BE2C (cell line): ENCODE measurements at regions not wholly inside any gene's neighbourhood (a gene's known extent, or its start where the extent isn't known, plus 50 kb on each side); places are given as distances from the start of the nearest gene placed in this dataset.

ENCODE experiments used
- DNase-seq: peaks from one replicate; pipeline ENCODE4 v3.0.0-alpha.2; 2020
- H3K27me3 ChIP-seq: fragments of 250-450 bp; sonication (Bioruptor Pico); 2 replicates; pipeline ENCODE4 v1.5.1; 2020; ENCODE audit warnings: mild to moderate bottlenecking
- H3K36me3 ChIP-seq: fragments of 250-450 bp; sonication (Bioruptor Pico); 2 replicates; pipeline ENCODE4 v1.5.1; 2020; ENCODE audit warnings: mild to moderate bottlenecking
- H3K4me1 ChIP-seq: fragments of 250-450 bp; sonication (Bioruptor Pico); 2 replicates; pipeline ENCODE4 v1.5.1; 2020
- H3K4me3 ChIP-seq: 2 replicates; pipeline ENCODE4 v1.5.1; 2011; ENCODE audit warnings: low read depth, low read length
- H3K9me3 ChIP-seq: fragments of 250-450 bp; sonication (Bioruptor Pico); 2 replicates; pipeline ENCODE4 v1.5.1; 2020
- TF ChIP-seq, protein P1 (sequence below): IDR thresholded peaks from 2 replicates; pipeline ENCODE4 v1.5.1; 2012; ENCODE audit warnings: mild to moderate bottlenecking, low read depth, low read length

GRCh38 chr18:41790687-41791086 is 164.3 kb upstream of the PIK3C3 start:
- TF ChIP-seq, protein P1, sequence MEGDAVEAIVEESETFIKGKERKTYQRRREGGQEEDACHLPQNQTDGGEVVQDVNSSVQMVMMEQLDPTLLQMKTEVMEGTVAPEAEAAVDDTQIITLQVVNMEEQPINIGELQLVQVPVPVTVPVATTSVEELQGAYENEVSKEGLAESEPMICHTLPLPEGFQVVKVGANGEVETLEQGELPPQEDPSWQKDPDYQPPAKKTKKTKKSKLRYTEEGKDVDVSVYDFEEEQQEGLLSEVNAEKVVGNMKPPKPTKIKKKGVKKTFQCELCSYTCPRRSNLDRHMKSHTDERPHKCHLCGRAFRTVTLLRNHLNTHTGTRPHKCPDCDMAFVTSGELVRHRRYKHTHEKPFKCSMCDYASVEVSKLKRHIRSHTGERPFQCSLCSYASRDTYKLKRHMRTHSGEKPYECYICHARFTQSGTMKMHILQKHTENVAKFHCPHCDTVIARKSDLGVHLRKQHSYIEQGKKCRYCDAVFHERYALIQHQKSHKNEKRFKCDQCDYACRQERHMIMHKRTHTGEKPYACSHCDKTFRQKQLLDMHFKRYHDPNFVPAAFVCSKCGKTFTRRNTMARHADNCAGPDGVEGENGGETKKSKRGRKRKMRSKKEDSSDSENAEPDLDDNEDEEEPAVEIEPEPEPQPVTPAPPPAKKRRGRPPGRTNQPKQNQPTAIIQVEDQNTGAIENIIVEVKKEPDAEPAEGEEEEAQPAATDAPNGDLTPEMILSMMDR: no peak
- no peaks in the 10 kb centered on the region for H3K36me3 ChIP-seq
- H3K9me3 ChIP-seq: no peaks in the 10 kb centered on the region
- no peaks in the 10 kb centered on the region for H3K4me1 ChIP-seq
- H3K4me3 ChIP-seq: no peak overlapping the region
- no peaks in the 10 kb centered on the region for H3K27me3 ChIP-seq
- DNase-seq: no peak

DNA sequence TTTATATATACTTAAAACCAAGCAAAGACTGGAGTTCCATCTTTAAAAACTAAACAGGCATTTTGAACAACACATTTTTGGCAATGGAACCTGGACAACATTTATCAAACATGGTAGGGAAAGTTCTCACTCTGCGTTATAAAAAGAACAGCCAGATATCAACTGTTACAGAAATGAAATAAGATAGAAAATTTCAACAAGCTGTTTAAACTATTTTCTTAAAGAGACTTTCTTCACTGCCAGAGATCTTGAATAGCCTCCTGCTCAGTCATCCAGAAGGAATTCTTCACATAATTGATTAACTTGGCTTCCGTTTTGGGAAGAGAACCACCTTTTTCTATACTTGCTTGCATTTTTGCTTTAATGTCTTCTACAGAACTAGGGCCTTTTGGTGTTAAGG is 166.0 kb upstream of the PIK3C3 start:
- H3K36me3 ChIP-seq: no peaks in the 10 kb centered on the region
- no peaks in the 10 kb centered on the region for H3K27me3 ChIP-seq
- no peaks in the 10 kb centered on the region for H3K9me3 ChIP-seq
- no peaks in the 10 kb centered on the region for H3K4me1 ChIP-seq
- no peak overlapping the region for H3K4me3 ChIP-seq
- no peak for DNase-seq
- TF ChIP-seq, protein P1: no peak

DNA sequence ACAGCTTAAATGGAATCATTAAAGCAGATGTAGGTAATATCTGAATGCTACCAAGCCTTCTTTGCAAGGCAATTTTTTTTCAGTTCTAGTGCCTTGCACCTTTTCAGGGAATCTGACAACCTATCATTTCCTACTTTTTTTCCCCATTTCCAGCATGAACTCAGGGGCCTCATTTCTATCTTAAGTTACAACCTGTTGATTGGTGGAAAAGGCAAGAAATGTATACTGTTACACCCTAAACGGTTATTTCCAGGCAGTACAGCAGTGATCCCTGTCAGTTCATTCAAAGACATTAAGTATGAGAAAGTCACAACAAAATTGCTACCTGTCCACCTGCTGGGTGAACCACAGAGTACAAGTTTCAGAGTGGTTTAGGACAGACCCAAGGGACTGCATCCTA is 171.2 kb upstream of the PIK3C3 start:
- Histone ChIP-seq H3K9me3 (no peaks in the 10 kb centered on the region), H3K4me1 (no peaks in the 10 kb centered on the region), H3K27me3 (no peaks in the 10 kb centered on the region), H3K4me3 (no peak overlapping the region), H3K36me3 (no peaks in the 10 kb centered on the region)
- no peak for DNase-seq
- TF ChIP-seq, protein P1: no peak

DNA sequence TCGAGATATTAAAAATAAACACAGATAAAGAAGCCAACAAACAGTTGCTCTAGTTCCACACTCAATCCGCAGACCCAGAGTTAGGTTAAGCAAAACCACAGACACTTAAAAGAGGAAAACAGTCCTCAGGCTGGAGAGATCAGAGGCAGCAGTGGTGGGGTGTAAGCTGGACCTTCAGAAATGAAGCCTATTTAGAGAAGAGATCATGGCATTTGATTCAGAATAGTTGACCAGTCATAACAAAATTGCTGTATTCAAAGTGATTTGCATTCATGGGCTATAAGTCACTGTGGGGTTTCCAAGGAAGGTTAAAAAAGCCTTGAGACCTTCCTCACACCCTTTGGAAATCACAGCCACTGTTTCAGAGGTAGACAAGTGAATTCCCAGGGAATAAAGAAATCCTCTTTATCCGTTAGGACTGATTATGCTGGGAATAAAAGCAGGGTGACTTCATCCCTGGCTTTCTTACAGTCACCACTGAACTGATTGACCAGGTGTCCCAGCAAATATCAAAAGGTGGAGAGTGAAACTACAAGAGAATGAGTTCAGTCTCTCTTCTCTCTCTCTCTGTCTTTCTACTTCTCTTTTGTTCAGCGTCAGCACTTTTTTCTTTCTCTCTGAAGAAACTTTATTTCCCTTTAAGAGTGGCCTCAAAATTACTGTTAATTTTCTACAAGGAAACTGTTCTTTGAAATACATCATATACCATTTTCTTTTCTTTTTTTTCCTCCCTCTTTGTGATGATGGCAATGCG is 171.8 kb upstream of the PIK3C3 start:
- H3K4me3 ChIP-seq: no peak overlapping the region
- H3K9me3 ChIP-seq: no peaks in the 10 kb centered on the region
- DNase-seq: no peak
- no peaks in the 10 kb centered on the region for H3K27me3 ChIP-seq
- H3K4me1 ChIP-seq: no peaks in the 10 kb centered on the region
- H3K36me3 ChIP-seq: no peaks in the 10 kb centered on the region
- TF ChIP-seq, protein P1: no peak

DNA sequence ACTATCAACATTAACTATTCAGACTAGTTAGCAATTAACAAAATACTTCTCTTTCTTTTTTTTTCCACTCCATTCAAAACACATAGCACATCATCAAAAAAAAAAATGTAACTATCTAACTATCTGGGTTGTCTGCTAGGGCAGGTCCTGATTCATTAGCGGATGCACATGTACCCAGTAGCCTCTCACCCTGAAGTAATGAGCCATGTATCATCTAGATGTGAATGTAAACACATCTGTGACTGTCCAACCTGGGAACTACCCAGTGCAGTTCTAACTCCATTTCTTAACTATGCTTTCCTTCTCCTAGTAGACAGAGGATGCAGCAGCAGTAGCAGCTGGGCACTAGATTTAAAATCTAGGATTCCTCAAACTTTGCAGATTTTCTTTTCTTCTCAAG is 183.1 kb upstream of the PIK3C3 start:
- Histone ChIP-seq H3K9me3 (no peaks in the 10 kb centered on the region), H3K27me3 (no peaks in the 10 kb centered on the region), H3K36me3 (no peaks in the 10 kb centered on the region), H3K4me3 (no peak overlapping the region), H3K4me1 (no peaks in the 10 kb centered on the region)
- no peak for DNase-seq
- TF ChIP-seq, protein P1: no peak

DNA sequence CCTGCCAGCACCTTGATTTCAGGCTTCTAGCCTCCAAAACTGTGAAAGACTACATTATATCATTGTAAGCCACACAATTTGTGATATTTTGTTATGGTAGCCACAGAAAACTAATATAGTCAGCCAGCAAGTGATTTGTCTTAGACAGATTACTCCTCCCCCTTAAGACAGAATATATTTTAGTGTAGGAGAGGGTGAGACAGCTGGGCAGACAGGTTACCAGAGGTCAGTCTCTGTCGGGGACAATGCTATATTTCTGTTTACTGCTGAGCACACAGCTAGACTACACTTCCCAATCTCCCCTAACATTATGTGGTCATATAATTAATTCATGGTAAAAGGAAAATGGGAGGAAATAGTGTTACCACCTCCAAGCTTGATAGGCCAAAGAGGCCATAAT is 185.8 kb upstream of the PIK3C3 start:
- no peaks in the 10 kb centered on the region for H3K4me1 ChIP-seq
- no peak for DNase-seq
- no peaks in the 10 kb centered on the region for H3K9me3 ChIP-seq
- TF ChIP-seq, protein P1: no peak
- H3K27me3 ChIP-seq: no peaks in the 10 kb centered on the region
- H3K36me3 ChIP-seq: no peaks in the 10 kb centered on the region
- no peak overlapping the region for H3K4me3 ChIP-seq
